Hematopoietic multipotent progenitor cell (in vitro differentiated cells): ENCODE measurements at regions not wholly inside any gene's neighbourhood (a gene's known extent, or its start where the extent isn't known, plus 50 kb on each side); places are given as distances from the start of the nearest gene placed in this dataset.
A peak's percentile ranks its signal among the peaks of the same experiment; 100 is the strongest.

Source experiments
- DNase-seq, 3 donors: peaks; one replicate each; pipeline ENCODE4 v3.0.0-alpha.2; 2011 to 2015; ENCODE audit warnings: low read depth in 2 of 3, low spot score in 2 of 3

DNA sequence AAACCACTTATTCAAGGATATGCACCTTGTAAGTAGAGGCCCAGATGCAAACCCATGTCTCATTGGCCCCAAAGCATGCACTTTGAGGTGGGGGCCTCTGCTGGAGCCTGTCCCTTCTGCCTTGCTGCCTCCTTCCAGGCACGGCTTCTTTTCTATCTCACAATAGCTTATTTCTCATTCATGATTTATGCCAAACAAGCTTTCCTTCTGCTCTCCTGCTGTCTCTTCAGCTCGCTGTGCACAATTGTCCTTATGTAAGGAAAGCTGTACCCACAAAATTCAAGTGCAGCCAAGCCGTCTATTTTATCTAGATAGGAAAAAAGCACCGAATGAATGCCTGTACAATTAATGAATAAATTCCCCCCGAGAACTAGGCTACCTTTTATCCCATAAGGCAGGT, 124.8 kb upstream of the PACRGL start:
- DNase-seq, result no peak

DNA sequence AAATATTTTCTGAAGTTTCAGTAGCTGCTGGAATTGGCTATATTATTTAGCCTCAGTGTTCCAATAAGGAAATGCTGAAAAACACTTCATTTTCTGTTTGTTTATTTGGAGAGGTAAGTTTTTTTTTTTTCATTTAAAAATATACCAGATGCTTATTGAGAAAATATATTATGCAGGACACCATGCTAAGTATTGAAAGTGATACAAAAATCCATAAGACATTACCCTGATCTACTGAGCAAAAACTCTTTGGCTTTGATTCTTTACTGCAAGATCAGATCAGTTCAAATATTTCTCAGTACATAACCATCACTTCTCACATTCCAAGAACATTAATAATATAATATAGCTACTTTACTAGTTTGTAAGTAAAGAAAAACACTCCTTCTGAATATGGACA, 123.4 kb upstream of the PACRGL start:
- no peak for DNase-seq

DNA sequence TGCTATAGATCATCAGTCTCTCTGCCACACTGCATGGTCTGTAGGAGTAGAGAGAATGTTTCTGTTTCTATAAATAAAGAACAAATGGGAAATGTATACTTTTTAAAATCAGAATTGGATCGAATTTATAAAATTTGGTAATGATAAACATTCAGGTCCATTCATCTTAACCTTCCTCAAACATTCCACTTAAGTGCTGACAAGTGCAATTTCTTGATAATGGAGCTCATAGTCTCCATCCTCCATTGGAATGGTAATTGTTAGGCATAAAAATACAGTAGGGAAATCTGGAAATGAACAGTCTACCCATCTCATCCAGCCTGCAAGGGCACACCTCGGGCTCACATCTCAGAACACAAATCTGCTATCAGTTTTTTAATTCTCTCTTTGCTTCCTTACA, 122.6 kb upstream of the PACRGL start:
- DNase-seq, result no peak

DNA sequence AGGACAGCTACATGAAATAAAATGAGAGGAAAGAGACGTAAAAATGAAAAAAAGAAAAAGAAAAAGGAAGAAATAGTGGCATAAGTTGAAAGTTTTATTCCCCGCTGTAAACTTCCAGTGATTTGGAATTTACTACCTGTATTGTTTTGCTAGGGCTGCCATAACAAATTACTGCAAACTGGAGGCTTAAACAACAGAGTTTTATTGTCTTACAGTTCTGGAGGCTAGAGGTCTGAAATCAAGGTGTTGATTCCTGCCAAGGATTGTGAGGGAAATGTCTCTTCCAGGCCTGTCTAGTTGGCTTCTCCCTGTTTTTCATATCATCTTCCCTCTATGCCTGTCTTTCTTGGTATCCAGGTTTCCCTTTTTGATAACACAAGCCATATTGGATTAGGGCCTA, 119.4 kb upstream of the PACRGL start:
- DNase-seq, result no peak

DNA sequence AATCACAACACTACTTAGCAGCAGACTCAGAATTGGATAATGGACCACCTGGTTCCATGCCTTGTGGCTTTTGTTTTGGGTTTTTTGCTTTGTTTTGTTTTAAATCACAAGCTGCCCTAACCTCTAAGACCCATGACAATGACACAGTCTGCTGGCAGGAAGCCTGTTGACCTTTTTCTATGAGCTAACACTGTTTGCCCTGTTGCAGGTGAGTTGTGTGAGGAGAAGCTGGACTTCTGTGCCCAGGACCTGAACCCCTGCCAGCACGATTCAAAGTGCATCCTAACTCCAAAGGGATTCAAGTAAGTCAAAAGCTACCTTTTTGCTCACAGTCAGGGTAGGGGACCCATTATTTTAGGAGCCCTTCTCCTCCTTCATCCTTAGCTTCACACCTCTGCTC, 110.8 kb upstream of the PACRGL start:
- DNase-seq, result no peak

DNA sequence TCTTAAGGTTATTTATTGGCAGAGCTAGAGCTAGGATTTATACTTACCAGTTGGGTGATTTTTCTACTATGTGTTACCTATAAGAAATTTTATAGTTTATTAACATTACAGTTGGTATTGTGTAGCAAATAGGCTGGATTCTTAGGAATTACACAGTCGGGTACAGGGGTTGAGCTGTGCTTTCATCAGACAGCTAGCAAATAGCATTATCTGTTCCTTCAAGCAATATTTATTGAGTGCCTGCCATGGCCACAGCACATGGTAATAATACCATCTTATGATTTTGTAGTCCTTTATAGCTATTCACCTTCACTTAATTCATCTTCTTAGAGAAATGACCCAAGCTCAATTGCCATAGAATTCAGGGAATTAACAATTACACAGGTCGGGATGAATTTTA, 109.4 kb upstream of the PACRGL start:
- DNase-seq, result no peak

DNA sequence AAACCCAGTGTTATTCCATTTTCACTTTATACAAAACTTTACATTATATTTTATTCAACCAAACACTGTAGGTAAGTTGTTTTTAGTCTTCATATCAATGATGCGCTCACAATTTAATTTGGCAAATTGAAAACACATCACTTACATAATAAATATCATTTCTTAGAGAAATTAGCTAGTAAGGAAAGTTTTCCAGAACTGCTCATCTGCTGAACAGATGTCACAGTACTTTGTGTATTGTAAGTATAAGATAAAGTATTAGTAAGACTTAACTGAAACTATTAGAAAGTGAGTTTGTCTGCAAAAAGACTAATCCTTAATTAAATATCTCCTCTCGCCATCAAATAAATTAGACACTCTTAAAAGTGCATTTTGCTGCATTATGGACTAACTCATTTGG, 108.7 kb upstream of the PACRGL start:
- no peak for DNase-seq

DNA sequence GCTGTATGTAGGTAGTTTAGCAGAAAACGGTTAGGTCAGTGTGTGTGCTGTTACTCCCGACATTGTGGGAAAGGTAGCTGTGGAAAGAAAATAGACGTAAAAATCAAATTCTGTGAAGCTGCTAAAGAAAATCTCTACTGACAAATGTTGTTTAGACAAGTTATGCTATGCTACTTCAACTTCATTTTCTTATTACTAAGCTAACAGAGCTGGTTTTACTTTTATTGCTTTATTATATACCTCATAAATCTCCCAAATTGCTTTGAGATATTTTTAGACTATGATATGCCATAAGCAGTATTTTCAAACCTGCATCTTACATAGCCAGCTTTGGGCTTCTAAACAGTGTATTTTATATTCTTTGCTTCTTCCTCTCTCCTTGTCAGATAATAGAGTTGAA, 108.2 kb upstream of the PACRGL start:
- DNase-seq, result no peak

DNA sequence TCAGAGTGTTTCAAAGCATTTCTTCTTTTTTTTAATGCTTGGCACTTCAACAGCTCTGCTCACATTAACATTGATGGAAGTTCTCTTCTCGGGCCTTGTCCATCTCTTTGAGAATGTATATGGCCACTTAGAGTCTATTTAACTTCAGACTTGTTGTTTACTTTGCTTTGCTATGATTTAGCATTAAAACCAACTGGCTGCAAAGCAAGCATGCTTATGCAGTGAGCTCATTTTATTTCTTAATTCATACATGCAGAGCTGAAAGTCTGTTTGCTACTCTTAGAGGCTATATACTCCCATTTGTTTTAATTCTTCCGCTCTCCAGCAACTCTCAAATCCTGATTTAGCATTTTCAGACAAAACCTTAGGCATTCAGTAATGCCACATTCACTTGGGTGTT, 107.6 kb upstream of the PACRGL start:
- DNase-seq, result no peak

DNA sequence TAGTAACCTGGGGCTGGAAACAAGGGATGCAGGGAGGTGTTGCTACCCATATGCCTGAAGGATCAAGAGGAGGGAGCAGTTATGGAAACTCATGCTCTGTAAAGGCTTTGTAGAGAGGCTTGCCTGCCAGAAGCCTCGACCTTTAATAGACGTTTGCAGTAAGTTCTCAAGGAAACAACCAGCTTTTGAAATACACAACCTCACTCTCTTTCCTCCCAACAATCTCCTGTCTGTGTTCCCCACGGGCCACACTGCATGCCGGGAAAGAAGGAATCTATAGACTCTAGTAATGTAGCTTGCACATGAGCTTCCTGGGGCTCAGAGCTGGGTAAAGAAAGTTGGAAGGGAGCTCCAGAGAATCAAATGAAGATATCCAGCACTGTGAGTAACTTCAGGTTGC, 101.6 kb upstream of the PACRGL start:
- DNase-seq, result no peak

DNA sequence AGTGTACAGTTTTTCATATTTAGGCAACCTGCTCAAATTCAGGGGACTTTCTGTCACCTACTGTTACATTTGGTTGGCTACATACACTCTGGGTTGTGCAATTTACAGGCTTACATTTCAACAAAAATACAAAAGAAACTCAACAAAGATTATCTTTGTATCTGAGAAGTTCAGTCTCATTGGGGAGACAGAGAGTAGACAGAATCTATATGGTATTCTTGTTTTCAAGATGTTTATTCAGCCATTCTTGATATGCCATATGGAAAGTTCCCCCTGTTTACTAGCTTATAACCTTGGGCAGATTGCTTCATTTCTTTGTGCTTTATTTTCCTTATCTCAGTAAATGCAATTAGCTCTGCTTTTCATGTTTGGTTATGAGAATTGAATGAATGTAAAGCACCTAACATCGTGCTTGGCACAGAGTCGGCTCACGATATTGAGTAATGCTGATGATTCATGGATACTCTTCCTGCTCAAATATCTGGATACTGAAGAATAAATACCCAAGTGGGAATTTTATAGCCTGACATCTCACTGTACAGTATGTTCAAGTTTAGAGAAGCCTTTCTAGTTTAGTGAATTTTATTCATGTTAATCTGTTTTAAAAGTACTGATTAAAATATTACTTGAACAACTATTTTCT, 96.5 kb upstream of the PACRGL start:
- no peak for DNase-seq

DNA sequence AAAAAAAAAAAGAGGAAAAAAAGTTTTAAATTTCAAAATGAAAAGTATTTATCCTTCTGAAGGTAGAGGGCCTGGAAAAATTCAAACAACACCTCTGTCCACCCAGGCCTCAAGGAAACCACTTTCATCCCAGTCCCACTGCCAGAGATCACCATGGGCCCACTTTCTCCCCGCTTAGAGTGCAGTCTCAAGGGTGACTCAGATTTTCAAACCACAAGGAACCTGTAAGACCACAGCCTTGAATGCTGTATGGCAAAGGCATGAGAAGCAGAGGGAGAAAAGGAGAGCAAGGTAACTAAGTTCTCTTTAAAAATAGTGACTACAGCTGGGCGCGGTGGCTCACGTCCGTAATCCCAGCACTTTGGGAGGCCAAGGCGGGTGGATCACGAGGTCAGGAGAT, 87.9 kb upstream of the PACRGL start:
- no peak for DNase-seq

DNA sequence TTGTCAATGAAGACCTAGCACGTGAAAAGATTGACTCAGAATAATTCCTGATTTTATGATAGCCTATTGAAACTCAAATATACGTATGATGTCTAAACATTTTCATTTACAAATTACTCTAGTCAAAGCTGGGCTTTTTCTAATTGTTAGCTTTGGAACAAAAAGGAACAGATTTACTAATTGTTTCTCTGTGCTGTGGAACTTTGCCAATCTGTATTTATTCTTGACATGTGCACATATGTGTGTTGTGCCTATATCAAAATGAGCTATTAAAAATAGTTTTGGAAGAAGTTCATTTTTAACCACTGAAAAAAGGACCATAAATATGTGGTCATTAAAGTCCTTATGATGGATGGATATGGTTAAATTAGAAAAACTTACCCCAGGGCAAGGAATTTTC, 85.4 kb upstream of the PACRGL start:
- no peak for DNase-seq

DNA sequence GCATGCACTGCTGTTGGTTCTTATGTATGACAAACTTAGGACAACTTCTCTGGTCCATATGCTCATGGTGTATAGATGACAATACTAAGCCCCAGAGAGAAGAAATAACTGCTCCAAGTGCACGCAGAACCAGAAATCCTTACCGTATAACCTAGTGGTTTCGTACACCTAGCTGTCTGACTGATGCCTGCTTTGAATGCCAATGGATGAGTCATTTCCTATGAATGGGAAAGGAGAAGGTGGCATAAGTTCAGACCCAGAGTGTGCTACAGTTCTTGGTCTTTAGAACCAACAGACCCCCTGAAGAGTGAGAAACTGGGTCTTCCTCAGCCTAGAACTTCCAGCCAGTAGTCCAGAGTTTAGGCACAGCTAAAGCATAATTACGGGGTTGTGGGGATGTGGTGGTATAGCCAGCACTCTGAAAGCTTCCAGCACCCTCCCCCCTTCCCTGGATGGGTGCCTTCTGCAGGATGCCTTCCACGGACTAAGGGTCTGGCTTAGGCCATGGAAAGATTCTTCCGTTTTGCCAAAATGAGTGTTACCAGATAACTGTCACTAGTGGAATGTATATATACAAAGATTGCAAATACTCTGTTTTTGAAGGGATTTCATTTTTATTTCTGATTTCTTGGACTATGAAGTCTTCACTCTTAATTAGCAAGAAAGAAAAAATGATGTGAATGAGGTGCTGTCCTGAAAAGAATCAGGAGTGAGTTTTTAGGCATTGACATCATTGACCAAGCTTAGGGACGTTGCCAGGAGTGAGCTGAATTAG, 84.6 kb upstream of the PACRGL start:
- DNase-seq, result no peak

DNA sequence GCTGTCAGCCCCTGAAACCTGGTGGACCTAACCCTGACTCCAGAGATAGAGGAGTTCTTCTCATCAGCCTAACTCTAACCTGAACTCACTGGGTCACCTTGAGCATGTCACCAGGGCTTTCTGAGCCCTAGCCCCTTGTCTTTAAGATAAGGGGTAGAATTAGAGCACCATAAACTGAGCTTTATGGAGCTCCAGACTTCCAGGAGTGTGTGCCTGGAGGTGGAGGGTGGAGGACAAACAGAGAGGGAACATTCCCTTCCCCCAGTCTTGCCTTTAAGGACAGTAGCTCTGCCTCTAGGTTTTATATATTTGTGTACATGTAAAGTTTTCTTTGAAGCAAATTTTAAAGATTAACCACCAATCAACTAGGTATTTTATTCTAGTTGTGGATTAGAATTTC, 83.9 kb upstream of the PACRGL start:
- no peak for DNase-seq

DNA sequence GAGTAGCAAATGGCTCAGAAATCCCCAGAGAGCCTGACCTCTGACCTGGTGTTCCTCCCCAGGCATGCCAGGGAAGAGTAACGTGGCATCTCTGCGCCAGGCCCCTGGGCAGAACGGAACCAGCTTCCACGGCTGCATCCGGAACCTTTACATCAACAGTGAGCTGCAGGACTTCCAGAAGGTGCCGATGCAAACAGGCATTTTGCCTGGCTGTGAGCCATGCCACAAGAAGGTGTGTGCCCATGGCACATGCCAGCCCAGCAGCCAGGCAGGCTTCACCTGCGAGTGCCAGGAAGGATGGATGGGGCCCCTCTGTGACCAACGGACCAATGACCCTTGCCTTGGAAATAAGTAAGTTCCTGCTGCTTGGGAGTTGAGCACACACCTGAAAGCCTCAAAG, 83.4 kb upstream of the PACRGL start:
- no peak for DNase-seq

DNA sequence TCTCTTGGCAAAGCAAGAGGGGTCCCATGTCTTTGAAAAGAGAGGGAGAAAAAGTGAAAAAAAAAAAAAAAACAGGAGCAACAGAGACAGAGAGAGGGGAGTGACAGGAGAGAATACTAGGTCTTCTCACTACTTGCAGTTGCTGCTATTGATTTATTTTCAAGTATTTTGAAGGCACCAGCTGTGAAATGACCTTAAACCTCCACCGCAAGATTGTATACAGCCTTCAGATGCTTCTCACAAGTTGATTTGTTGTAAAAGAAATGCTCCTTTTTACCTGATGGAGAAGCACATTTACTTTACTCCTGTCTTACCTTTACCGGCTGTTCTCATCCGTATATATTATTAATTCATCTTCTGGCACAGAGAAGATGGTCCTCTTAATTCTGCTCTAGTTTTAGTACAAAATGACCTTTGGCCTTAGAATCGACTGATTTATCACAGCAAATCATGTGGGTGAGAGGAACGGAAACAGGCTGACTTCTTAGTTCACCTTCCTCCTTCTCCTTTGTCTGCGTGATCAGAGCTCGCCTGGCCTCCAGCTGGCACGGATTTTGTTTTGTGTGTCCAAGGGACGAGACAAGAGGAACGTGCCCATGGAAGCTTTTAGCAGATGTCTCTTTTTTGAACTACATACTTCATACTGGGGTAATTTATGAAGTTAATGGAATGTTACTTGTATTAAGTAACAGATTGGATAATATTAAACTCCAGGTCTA, 82.4 kb upstream of the PACRGL start:
- peak in 1 of 3 donors; percentile 26 for DNase-seq

DNA sequence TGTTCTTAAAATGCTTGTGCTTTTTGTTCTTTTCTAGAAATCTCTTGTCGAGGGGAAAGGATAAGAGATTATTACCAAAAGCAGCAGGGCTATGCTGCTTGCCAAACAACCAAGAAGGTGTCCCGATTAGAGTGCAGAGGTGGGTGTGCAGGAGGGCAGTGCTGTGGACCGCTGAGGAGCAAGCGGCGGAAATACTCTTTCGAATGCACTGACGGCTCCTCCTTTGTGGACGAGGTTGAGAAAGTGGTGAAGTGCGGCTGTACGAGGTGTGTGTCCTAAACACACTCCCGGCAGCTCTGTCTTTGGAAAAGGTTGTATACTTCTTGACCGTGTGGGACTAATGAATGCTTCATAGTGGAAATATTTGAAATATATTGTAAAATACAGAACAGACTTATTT, 81.5 kb upstream of the PACRGL start:
- DNase-seq, result no peak

DNA sequence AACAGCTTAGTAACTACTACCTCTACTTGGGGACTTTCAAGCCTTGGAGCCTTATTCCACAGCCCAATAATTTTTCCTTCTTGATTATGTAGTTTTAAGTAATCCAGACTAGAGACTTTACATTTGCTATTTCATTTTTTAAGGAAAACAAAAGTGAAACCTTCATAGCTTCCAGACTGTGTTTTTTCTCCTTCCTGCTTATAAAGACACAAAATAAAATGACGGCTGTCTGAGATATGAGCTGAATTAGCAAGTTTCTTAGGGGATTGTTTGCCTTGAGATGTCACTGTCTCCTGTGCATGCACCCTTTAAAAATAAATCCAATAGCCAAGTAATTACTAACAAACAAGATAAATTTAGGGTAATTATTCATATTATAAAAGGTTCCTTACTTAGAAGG, 78.8 kb upstream of the PACRGL start:
- peak in 1 of 3 donors; percentile 32 for DNase-seq

DNA sequence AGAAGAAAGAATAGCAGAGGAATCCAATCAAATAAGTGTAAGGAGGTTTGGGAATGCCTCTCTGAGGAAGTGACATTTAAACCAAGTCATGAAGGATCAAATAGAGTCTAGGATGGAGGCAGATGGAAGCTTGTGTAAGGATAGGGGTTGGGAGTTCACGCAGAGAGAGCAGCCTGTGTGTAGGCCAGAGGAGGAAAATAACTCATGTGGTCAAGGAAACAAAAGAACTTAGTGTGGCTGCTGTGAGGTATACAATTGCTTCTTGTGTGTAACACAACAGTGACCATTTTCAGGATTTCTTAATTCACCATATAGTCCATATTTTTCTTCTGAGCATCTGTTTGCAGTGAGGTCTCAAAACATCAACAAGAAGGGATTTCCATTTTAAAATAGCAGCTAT, 77.6 kb upstream of the PACRGL start:
- no peak for DNase-seq

DNA sequence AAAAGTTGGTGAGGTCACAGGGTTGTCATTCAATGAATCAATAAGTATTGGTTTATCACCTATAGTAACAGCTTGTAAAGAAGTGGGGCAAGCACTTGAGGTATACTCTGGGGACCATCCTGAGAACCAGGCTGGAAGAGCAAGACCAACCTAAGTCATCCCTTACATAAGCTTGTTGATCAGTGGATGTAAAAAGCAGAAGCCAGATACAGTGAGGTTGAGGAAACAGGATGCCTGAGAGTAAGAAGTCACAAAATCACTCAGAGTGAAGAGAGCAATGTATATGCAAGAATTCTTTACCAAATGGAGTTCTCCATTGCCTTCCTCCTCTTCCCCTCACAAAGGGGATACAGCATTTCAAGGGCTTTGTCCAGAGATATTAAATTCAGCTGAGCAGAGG, 76.3 kb upstream of the PACRGL start:
- DNase-seq, result peak in 1 of 3 donors; percentile 47

DNA sequence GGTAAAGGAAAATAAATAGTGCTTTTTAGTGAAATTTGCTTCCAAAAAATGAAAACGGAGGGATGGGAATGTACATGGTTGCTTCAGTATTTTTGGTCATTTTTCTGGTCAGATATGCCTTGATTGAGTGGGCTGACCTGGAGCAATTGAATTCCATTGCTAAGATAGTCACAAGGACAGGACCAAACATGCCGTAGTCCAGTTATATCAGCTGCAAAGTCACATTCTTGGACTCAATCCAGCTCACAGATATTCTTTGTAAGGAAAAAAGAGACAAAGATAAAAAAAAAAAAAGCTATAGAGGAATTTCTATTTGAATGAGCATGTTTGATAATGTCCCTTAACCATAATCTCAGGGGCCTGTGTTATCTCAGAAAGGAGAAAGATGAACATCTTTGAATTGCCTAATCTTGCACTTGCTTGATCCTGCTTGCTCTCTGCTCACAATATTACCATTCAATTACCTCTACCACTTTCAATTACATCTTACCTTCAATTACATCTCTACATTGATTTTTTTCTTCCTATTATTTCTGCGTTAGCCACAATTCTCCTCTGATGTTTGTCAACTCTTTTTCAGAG, 75.4 kb upstream of the PACRGL start:
- DNase-seq, result no peak
